Upper lobe of left lung (tissue), 4 donors: ENCODE measurements at regions not wholly inside any gene's neighbourhood (a gene's known extent, or its start where the extent isn't known, plus 50 kb on each side); places are given as distances from the start of the nearest gene placed in this dataset.

Source experiments
- EP300 ChIP-seq, 4 donors: sonication (generic); formaldehyde crosslinking; IDR thresholded peaks; one replicate each; pipeline ENCODE4 v1.5.1; 2017; ENCODE audit warnings: antibody characterized with exemption in 4 of 4, control low read depth in 2 of 4
- POLR2A ChIP-seq, 4 donors: fragments of 450-650 bp; IDR thresholded peaks; one replicate each; pipeline ENCODE4 v1.5.1; 2016 to 2017; ENCODE audit warnings: antibody characterized with exemption in 4 of 4, mild to moderate bottlenecking in 2 of 4
- POLR2AphosphoS5 ChIP-seq, 2 donors: sonication (generic); formaldehyde crosslinking; IDR thresholded peaks; one replicate each; pipeline ENCODE4 v1.5.1; 2017; ENCODE audit warnings: antibody characterized with exemption in 2 of 2
- TF ChIP-seq, protein P1 (sequence below), 6 experiments: fragments of 450-650 bp in 4 of 6; fragments of 200-600 bp in 2 of 6; sonication (generic) in 2 of 6; IDR thresholded peaks; one replicate each; pipeline ENCODE4 v1.5.1; 2016 to 2019; ENCODE audit warnings: antibody characterized with exemption in 6 of 6

DNA sequence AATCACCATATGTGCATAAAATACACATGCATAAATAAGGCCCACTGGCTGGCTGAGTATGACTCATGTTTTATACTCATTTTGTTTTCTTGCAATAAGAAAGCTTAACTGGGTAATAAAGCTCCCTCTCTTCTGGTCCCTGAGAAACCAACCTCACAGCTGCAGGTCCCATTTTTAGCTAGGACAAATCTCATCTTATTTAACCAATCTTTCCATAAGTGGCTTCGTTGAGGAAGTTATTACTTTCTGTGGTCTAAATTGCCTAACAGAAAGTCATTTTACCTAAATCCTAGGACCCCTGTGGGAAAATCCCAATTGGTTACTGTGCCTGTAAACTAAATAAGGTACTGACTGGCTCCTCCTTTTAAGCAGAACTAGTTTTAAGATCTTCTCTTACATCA, 232.8 kb upstream of the FBXO33 start:
- TF ChIP-seq POLR2A (IDR thresholded peaks at IDR 0.05) (no peak), POLR2AphosphoS5 (IDR thresholded peaks at IDR 0.05) (no peak), EP300 (IDR thresholded peaks at IDR 0.05) (no peak)
- TF ChIP-seq, protein P1, sequence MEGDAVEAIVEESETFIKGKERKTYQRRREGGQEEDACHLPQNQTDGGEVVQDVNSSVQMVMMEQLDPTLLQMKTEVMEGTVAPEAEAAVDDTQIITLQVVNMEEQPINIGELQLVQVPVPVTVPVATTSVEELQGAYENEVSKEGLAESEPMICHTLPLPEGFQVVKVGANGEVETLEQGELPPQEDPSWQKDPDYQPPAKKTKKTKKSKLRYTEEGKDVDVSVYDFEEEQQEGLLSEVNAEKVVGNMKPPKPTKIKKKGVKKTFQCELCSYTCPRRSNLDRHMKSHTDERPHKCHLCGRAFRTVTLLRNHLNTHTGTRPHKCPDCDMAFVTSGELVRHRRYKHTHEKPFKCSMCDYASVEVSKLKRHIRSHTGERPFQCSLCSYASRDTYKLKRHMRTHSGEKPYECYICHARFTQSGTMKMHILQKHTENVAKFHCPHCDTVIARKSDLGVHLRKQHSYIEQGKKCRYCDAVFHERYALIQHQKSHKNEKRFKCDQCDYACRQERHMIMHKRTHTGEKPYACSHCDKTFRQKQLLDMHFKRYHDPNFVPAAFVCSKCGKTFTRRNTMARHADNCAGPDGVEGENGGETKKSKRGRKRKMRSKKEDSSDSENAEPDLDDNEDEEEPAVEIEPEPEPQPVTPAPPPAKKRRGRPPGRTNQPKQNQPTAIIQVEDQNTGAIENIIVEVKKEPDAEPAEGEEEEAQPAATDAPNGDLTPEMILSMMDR (IDR thresholded peaks at IDR 0.05): no peak
